Right lung (tissue), 2 donors: ENCODE measurements at regions not wholly inside any gene's neighbourhood (a gene's known extent, or its start where the extent isn't known, plus 50 kb on each side); places are given as distances from the start of the nearest gene placed in this dataset.

Experiments
- DNase-seq, 2 donors: peaks; one replicate each; pipeline ENCODE4 v3.0.0-alpha.2; 2013

DNA sequence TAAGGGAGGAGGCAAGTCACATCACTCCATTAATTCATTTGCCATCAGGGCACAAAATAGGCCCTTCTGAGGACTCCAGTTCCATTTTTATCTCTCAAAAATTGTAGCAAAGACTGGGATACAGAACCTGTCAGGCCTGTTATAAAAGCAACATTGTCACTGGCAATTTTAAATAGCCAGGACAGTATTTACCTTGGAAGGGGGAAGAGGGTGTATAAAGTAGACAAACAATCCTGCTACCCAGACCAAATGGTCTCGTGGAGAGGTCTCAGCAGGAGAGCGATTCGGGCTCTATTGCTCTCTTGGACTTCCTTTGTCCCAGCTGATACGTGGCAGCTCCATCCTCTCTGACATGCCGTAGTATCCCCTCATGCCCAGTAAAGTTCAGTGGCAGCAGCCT, 740.3 kb upstream of the HS6ST1 start:
- no peak for DNase-seq

DNA sequence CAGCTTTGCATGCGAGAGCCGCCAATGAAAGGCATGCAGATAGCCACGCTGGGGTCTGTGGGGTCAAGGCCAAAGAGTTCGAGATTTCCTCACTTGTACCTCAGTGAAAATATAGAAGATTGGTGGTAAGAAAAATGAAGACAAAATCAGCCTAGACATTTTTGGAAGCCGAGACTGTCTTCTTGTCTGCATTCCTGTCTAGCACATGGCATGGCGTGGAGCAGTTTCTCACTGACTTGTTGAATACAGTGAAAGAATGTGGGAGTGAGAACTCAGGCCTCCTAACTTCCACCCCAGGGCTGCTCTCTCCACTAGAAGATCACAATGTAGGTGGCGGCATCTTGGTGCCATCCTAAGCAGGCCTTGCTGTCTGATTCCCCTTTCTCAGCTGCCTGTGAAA, 740.8 kb upstream of the HS6ST1 start:
- no peak for DNase-seq

GRCh38 chr2:129061069-129061768, 742.6 kb upstream of the HS6ST1 start:
- no peak for DNase-seq

- no peak for DNase-seq
Observed at GRCh38 chr2:129061769-129062121, 743.1 kb upstream of the HS6ST1 start.

- no peak for DNase-seq
Observed at GRCh38 chr2:129062146-129062912, 743.7 kb upstream of the HS6ST1 start.

GRCh38 chr2:129067070-129067469, 748.4 kb upstream of the HS6ST1 start:
- DNase-seq, result no peak

- DNase-seq, result no peak
Observed at GRCh38 chr2:129067953-129068352, 749.3 kb upstream of the HS6ST1 start.

DNA sequence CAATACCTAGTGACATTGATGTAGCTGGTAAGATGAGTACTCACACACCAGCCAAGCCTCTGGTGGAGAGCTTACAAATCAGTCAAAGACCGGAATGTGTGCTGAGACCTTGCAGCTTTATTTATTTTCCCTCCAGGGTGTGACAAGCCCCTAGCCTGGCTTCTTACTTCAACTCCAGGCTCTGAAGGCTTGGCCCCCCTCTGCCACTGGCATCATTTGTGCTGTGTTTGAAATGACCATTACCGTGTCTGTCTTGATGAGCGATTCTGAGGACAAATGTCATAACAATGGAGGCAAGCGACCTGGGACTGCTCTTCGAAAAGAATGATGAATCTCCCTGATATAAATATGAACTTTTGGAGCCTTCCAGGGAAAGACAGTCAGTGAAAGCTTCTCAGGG, 749.9 kb upstream of the HS6ST1 start:
- no peak for DNase-seq

DNA sequence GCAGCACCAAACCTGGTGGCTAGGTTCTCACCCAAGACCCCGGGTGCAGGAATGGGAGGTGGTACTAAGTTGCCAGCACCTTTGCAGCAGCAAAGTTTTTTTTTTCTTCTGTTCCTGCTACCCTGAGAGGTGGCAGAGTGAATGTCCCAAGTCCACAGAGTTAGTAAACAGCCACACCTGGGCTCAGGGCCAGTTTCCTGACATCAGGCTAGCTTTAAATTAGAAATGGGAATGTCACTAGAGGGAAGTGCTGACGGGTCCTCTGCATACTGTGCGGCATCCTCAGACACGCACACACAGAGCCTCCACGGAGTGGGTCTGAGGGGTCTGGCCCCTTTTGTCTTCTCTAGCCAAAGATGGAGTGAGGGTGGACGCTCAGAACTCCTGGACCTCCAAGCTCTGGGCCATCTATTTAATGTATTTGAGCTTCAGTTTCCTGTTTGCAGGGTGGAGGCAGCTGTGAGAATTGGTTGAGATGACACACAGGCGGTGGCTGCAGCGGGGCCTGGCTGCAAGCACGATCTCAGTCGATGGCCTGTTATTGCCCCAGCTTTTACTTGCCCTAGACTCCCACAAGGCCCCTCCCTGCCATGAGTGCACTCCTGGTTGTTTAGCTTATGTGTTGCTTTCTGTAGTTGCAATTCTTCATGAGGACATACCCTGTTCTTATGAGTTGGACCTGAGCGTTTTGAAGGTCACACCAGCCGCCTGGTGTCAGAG, 751.4 kb upstream of the HS6ST1 start:
- DNase-seq, result no peak

DNA sequence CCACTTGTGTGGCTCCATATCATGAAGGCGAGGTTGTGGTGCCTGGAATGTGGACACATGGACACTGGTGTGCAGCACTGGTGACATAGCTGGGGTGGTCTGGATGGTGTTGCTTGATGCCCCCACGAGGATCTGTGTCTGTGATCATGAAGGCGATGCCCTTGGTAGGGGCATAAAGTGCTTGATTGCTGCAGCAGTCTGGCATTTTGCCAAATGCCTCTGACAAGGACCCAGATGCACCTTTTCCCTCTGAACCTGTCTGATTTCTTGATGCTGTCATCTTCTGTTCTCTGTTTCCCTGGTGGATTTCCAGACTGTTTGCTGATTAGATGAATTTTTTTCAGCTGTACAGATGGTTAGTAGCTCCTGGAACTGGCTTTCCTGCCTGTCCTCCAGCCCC, 752.0 kb upstream of the HS6ST1 start:
- no peak for DNase-seq

DNA sequence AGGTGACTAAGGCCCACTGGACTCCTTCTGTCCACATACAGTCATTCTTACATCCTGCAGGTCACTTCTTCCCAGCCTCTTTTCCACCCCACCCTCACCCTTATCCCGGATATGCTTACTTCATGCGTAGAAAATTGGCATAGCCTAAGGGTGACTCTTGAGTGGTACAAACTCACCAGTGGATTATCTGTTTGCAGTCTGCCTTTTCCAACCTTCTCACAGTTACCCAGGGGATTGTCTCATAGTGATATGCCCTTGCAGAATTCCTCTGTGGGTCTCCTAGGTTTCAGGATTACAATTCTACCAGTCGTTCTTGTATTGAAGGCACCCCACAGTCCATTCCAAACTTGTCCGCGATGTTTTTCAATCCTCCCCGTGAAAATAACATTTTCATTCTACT, 752.9 kb upstream of the HS6ST1 start:
- no peak for DNase-seq

- DNase-seq, result no peak
Observed at GRCh38 chr2:129074298-129074920, 755.7 kb upstream of the HS6ST1 start.

DNA sequence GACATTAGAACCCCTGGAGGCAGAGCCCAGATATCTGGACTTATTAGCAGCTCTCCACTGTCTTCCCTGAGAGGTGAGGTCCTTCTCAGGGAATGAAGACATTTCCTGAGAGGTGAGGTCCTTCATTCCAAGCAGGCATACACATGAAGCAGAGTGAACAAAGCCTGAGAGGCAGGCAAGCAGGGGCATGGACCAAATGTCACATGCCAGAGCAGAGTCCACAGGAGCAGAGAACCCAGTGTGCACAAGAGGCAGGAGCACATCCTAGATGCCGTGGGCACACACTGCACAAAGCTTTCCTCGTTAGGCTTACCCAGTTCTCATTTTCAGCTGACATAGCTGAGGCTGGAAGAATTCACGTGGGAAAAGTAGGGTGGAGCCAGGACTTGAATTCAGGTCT, 759.9 kb upstream of the HS6ST1 start:
- DNase-seq, result no peak

DNA sequence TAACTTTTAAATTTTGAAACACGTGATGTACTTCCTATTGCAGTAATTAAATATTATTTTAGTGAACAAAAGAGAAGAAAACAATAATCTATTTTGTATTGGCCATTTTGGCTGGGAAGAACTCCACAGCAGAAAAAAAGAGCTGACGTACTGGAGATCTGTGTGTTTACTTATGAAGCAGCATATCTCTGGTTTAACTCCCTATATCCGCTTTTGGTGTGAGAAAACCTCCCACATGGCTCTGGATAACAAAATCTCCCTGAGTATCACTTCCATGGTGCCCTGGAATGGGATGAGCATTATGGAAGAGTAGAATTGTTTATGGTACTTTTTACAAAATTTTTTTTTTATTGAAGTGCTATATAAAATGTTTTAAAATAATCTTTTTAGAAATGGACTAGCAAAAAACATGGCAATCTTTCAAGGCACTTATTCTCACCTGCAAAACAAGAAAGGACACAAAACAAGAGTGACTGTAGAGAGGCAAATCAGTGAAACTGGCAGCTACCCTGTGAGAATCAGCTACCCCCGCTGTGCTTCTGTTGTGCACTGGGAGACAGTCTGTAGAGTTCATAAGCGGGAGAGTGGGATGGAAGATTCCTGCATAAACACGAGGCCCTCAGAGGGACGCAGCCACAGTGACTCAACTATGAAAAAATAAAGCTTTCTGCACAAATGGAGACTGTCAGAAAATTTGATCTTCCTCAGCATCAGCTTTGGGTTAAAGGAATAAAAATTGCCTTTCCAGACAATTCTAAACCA, 762.2 kb upstream of the HS6ST1 start:
- DNase-seq, result no peak

DNA sequence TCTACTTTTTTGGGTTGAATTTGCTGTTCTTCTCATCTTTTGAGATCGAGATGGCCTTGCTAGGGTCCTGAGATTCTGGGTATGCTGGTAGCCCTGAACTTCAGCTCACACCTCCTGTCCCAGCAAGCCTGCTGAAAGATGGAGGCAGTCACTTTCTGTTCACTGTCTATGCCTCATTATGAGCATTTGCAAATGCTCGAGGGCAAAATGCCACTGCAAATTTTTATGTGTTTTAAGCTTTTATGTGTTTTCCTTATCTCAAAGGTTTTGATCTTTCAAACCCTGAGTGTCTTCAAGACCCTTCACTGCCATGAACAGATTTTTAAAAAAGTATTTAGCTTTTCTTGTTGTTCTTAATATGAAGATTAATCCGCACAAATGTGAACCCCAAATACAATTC, 766.7 kb upstream of the HS6ST1 start:
- no peak for DNase-seq

DNA sequence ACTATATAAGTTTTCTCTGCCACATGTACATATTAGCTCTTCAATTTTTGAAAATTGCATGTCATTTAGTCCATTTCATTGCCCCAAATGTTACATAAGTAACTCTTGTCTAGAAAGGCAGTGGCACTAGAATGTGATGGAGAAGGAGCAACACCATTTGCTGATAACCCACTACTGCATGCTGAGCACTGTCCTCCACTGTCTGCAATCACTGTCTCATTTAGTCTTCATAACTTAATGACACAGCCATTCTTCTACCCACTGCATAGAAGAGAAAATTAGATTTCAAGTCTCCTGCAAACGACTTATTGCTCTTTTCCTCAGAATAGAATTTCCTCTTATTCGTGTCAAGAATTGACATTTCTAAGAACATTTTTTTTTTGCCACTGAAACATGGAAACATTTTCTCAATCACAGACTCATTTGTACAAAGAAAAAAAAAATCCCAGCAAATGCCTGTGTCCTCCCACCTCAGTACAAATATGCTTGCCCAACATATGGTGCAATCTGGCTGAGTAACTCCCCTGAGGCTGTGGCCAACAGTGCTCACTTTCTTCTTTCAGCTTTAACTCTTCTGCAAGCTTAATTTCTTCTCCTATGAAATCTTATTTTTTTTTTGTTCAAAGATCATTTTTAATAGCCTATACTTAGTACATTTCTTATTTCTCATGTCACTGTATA, 768.6 kb upstream of the HS6ST1 start:
- no peak for DNase-seq

DNA sequence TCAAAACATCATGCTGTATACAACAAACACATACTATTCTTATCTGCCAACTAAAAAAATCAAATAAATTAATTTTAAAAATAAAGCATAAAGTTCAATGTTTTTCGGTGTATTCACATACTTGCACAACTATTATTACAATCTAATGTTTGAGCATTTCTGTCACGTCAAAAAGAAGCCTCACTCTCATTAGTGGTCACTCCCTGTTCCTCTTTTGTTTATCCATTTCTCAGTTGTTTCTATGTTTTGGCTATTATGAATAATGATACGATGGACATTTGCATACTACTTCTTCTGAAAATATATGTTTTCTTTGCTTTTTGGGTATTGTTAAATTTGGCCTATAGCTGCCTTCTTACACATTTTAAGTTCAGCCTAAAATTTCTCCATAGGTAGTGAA, 773.0 kb upstream of the HS6ST1 start:
- no peak for DNase-seq

GRCh38 chr2:129092956-129093355, 774.3 kb upstream of the HS6ST1 start:
- no peak for DNase-seq

- DNase-seq, result no peak
Observed at GRCh38 chr2:129101186-129101585, 782.5 kb upstream of the HS6ST1 start.

GRCh38 chr2:129103936-129104878, 785.5 kb upstream of the HS6ST1 start:
- DNase-seq, result no peak
